ENCODE measurements at regions not wholly inside any gene's neighbourhood (a gene's known extent, or its start where the extent isn't known, plus 50 kb on each side); places are given as distances from the start of the nearest gene placed in this dataset.

DNA sequence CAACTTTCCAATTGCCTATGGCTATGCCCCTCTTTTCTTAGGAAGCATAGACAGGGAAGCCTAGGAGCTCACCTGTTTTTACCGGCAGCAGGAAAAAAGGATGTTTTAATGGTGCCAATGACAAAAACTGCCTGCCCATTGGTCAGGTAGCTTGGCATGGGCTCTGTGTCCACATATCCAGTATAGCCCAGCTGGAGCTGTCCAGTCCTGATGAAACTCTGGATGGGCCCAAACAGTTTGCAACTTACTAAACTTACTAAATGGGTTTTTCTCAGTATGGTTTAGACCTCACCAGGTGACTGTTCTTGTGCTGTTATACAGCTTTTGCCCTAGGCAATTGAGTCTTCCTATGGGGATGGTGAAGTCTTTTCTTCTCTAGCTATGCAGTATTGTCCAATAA, 711.2 kb downstream of the AMY1C start:
- no peaks in the 10 kb centered on the region for H3K9me3 ChIP-seq
- no peaks in the 10 kb centered on the region for H3K4me1 ChIP-seq (replicated peaks)
- intact Hi-C loops (cut with DNase I) = no loop called here
- no peaks in the 10 kb centered on the region for H3K36me3 ChIP-seq
- TF ChIP-seq, protein P1, sequence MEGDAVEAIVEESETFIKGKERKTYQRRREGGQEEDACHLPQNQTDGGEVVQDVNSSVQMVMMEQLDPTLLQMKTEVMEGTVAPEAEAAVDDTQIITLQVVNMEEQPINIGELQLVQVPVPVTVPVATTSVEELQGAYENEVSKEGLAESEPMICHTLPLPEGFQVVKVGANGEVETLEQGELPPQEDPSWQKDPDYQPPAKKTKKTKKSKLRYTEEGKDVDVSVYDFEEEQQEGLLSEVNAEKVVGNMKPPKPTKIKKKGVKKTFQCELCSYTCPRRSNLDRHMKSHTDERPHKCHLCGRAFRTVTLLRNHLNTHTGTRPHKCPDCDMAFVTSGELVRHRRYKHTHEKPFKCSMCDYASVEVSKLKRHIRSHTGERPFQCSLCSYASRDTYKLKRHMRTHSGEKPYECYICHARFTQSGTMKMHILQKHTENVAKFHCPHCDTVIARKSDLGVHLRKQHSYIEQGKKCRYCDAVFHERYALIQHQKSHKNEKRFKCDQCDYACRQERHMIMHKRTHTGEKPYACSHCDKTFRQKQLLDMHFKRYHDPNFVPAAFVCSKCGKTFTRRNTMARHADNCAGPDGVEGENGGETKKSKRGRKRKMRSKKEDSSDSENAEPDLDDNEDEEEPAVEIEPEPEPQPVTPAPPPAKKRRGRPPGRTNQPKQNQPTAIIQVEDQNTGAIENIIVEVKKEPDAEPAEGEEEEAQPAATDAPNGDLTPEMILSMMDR (IDR thresholded peaks at IDR 0.05) = no peak
- no peak for TF ChIP-seq POLR2A (IDR thresholded peaks at IDR 0.05)
- no peak for TF ChIP-seq POLR2AphosphoS5 (IDR thresholded peaks at IDR 0.05)
- 100% methylated on average over 1 of the region's 1 CpG for WGBS
- DNase-seq (ENCODE audit: low spot score) = no peak
- no peaks in the 10 kb centered on the region for H3K27me3 ChIP-seq (replicated peaks; ENCODE audit: insufficient read depth)
- no peak overlapping the region for H3K27ac ChIP-seq
- H3K4me3 ChIP-seq = no peak overlapping the region

DNA sequence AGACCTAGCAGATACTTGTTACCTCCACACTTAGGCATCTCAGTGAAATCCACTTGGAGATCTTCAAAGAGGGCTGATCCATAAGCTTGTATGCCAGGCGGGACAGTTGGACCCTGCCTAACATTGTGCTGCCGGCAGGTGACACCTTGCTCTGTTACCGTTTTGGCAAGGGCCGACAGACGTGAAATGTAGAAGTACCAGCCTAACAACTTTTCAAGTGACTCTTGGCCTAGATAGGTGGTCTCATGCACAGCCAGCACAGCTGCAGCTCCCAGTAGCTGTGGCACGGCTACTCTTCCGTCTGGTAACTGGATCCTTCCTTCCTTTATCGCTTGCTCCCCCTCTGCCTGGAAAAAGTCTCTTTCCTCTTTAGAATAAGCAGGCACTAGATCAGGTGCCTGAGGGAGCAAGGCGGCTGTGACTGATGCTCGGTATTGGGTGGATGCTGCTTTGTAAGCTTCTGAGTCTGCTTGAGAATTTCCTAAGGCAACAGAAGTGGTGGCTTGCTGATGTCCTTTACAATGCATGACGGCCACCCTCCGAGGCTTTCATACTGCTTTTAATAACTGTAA, 713.5 kb downstream of the AMY1C start:
- H3K9me3 ChIP-seq = no peaks in the 10 kb centered on the region
- no peak for DNase-seq (ENCODE audit: low spot score)
- no peaks in the 10 kb centered on the region for H3K36me3 ChIP-seq
- no peak overlapping the region for H3K4me3 ChIP-seq
- intact Hi-C loops (cut with DNase I) = no loop called here
- H3K4me1 ChIP-seq (replicated peaks) = no peaks in the 10 kb centered on the region
- no peak overlapping the region for H3K27ac ChIP-seq
- H3K27me3 ChIP-seq (replicated peaks; ENCODE audit: insufficient read depth) = no peaks in the 10 kb centered on the region
- TF ChIP-seq POLR2A (IDR thresholded peaks at IDR 0.05) (no peak), POLR2AphosphoS5 (IDR thresholded peaks at IDR 0.05) (no peak)
- TF ChIP-seq, protein P1 (IDR thresholded peaks at IDR 0.05) = no peak
- WGBS = 86% methylated on average over 12 of the region's 12 CpGs

DNA sequence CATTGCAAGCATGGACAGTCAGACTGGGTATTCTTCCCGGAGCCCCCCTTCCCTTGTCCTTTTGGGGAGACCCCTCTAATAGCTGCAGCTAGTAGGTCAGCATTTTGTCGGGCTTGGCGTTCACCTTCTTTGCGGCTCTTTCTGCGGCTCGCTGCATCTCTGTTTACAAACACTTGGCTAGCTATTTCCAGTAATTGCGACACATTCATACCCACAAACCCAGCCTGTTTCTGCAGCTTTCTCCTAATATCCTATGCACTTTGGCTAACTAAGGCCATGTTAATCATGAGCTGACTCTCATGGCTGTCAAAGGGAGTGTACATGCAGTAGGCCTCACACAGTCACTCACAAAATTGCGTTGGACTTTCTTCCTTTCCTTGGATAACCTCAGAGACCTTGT, 716.4 kb downstream of the AMY1C start:
- no peaks in the 10 kb centered on the region for H3K27me3 ChIP-seq (replicated peaks; ENCODE audit: insufficient read depth)
- no peak overlapping the region for H3K27ac ChIP-seq
- DNase-seq (ENCODE audit: low spot score) = no peak
- intact Hi-C loops (cut with DNase I) = no loop called here
- TF ChIP-seq, protein P1 (IDR thresholded peaks at IDR 0.05) = no peak
- TF ChIP-seq POLR2AphosphoS5 (IDR thresholded peaks at IDR 0.05) (no peak), POLR2A (IDR thresholded peaks at IDR 0.05) (no peak)
- no peak overlapping the region for H3K4me3 ChIP-seq
- H3K36me3 ChIP-seq = no peaks in the 10 kb centered on the region
- H3K4me1 ChIP-seq (replicated peaks) = no peaks in the 10 kb centered on the region
- H3K9me3 ChIP-seq = no peaks in the 10 kb centered on the region
- WGBS = 90% methylated on average over 8 of the region's 8 CpGs

DNA sequence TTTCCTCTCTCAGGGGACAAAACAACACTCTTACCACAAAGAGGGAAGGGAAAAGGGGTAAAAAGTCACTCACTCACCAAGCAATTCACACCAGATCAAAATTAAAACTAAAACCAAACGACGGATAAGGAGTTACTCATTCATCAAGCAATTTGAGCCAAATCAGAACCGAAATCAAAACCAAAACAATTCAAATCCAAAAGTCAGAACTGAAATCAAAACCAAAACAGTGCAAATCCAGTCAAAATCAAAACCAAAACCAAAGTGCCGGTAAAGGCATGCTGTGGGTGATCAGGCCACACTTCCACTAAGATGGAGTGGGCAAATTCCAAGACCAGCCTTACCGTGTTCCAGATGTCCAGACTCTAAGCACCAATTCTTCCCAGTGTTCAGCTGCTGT, 717.9 kb downstream of the AMY1C start:
- intact Hi-C loops (cut with DNase I) = no loop called here
- WGBS = 77% methylated on average over 5 of the region's 5 CpGs
- no peak overlapping the region for H3K4me3 ChIP-seq
- H3K4me1 ChIP-seq (replicated peaks) = no peaks in the 10 kb centered on the region
- no peaks in the 10 kb centered on the region for H3K9me3 ChIP-seq
- no peaks in the 10 kb centered on the region for H3K27me3 ChIP-seq (replicated peaks; ENCODE audit: insufficient read depth)
- DNase-seq (ENCODE audit: low spot score) = no peak
- H3K36me3 ChIP-seq = no peaks in the 10 kb centered on the region
- no peak for TF ChIP-seq POLR2A (IDR thresholded peaks at IDR 0.05)
- TF ChIP-seq, protein P1 (IDR thresholded peaks at IDR 0.05) = no peak
- no peak for TF ChIP-seq POLR2AphosphoS5 (IDR thresholded peaks at IDR 0.05)
- H3K27ac ChIP-seq = no peak overlapping the region

DNA sequence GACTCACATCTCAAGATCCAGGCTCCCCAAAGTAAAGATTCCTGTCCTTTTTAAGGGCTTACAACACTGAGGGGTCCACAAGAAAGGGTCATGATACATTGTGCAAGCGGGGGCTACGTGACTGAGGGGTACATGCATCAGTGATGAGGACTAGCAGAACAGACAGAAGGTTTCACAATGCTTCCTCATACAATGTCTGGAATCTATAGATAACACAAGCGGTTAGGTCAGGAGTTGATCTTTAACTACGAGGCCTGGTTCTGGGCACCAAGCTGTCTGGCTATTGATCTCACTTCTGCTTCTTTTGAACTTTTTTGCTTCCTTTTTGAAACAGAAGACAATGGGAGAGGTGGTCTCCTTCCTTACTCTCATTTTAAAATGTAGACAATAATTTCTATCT, 718.6 kb downstream of the AMY1C start:
- intact Hi-C loops (cut with DNase I) = no loop called here
- TF ChIP-seq POLR2A (IDR thresholded peaks at IDR 0.05) (no peak), POLR2AphosphoS5 (IDR thresholded peaks at IDR 0.05) (no peak)
- TF ChIP-seq, protein P1 (IDR thresholded peaks at IDR 0.05) = no peak
- no peaks in the 10 kb centered on the region for H3K9me3 ChIP-seq
- no peaks in the 10 kb centered on the region for H3K27me3 ChIP-seq (replicated peaks; ENCODE audit: insufficient read depth)
- H3K4me3 ChIP-seq = no peak overlapping the region
- H3K4me1 ChIP-seq (replicated peaks) = no peaks in the 10 kb centered on the region
- WGBS = 91% methylated on average over 4 of the region's 4 CpGs
- no peaks in the 10 kb centered on the region for H3K36me3 ChIP-seq
- DNase-seq (ENCODE audit: low spot score) = no peak
- no peak overlapping the region for H3K27ac ChIP-seq
